NOMO-1 treated with DMSO at 0.1 percent for 48 hours (cell line): ENCODE measurements at regions not wholly inside any gene's neighbourhood (a gene's known extent, or its start where the extent isn't known, plus 50 kb on each side); places are given as distances from the start of the nearest gene placed in this dataset.

Experiments used
- DNase-seq: peaks from one replicate; lab custom pipeline; 2025; ENCODE audit not compliant: unreplicated experiment; lab: John Stamatoyannopoulos, UW

- peak; percentile 52 for DNase-seq
Measured at GRCh38 chr18:2087877-2088673, 483.2 kb downstream of the METTL4 start.

DNA sequence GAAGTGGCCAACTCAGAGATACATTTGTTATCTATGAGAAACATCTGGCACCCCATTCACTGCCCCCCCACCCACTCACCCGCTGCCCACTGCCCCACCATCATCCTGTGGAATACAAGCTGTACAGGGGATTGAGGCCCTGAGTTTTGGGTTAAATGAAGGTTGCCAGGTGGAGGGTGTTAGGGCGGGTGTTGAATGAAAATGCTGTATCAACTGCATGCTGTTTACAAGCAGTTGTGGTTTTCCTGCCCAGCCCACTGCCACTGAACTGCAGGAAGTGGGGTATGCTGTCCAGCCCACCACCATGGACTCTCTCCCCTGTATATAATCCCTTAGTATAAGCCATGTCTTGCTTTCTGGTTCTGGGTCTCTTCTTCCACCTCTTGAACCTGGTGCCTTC lies 481.9 kb downstream of the METTL4 start:
- DNase-seq: no peak

GRCh38 chr18:2091937-2092336 lies 479.4 kb downstream of the METTL4 start:
- no peak for DNase-seq

DNA sequence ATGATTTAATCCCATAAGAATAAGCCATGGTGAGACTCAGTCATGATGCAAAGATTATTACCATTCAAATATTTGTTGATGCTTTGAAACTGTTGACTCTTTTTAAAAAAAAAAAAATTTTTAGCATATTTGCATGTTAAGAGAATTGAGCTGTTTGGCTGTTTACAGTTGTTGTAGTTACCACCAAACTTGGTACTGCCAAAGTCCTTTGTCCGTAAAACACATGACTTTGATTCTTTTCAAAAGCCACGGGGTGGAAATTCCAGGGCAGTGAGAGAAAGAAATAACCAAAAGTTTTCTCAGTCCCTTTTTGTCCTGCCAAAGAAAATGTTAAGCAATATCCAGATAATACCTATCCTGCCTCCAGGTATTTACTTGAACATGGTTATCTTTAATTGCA lies 474.8 kb downstream of the METTL4 start:
- no peak for DNase-seq

DNA sequence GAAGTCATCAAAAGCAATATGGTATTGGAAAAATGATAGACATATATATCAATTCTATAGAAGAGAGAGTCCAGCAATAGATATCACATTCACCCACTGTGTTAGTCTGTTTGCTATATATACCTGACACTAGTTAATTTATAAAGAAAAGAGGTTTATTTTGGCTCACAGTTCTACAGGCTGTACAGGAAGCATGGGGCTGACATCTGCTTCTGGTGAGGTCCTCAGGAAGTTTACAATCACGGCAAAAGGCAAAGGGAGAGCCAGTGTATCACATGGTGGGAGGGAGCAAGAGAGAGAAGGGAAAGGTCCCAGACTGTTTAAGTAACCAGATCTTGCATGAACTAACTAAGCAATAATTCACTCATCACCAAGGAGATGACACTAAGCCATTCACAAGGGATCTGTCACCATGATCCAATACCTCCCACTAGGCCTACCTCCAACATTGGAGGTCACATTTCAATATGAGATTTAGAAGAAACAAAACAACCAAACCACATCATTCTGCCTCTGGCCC lies 470.6 kb downstream of the METTL4 start:
- DNase-seq: no peak

- peak; percentile 53 for DNase-seq
Measured at GRCh38 chr18:2102022-2102421, 469.3 kb downstream of the METTL4 start.

- DNase-seq: no peak
Measured at GRCh38 chr18:2103299-2103698, 468.0 kb downstream of the METTL4 start.

DNA sequence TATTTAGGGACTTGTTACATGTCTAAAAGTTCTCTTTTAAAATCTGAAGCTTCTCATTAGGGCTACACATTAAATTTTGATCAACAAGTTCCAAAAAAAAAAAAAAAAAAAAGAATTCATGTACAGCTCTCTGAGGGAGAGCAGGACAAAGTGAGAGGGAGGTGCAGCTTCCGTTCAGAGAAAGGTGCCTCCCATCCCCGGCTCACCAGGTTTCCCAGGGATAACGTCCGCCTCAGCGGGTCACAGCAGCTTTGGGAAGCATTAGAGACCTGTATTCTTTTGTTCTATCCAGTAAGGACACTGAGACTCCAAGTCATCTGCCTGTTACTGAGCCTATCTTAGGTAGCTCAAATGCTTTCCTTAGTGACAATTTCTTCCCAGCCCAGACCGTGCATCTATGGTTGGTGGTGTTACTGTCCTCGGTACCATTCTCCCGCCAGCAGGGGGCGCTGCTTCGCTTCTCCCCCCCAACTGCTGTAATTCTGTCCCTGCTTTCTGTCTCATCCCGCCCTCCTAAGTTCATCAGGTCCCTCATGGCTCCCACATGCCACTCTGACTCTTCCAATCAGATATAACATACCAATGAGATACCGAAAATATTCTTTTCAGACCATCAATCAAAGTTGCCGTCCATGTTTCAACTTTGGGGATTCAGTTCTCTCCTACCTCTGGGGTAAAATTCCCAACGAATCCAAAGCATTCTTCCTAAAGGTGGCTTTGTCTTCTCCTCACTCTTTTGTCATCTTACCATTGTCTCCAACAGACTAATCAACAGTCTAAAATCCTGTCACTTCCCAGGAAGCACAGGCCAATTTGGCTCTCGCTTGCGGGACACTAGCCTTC lies 466.5 kb downstream of the METTL4 start:
- DNase-seq: peak; percentile 46

GRCh38 chr18:2108591-2108990 lies 462.7 kb downstream of the METTL4 start:
- DNase-seq: no peak

GRCh38 chr18:2111456-2111855 lies 459.8 kb downstream of the METTL4 start:
- DNase-seq: no peak

- no peak for DNase-seq
Measured at GRCh38 chr18:2112435-2113045, 458.8 kb downstream of the METTL4 start.

GRCh38 chr18:2114289-2114688 lies 457.0 kb downstream of the METTL4 start:
- no peak for DNase-seq

- DNase-seq: no peak
Measured at GRCh38 chr18:2114765-2115164, 456.5 kb downstream of the METTL4 start.

GRCh38 chr18:2121224-2121623 lies 450.1 kb downstream of the METTL4 start:
- no peak for DNase-seq

DNA sequence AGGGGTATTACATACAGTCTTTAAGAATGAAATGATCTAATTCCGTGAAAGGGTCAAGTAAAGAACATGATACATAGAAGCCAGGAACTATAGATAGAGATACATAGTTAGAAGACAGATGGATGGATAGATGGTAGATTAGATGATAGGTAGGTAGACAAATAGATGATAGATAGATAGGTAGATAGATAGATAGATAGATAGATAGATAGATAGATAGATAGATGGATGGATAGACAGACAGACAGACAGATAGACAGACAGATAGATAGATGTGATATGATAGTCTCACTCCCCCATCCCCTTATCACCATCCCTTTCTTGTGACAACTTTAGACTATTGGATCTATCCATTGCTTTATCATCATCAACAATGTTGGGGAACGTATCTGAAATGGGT lies 448.2 kb downstream of the METTL4 start:
- no peak for DNase-seq

GRCh38 chr18:2134364-2134763 lies 436.9 kb downstream of the METTL4 start:
- no peak for DNase-seq

- DNase-seq: no peak
Measured at GRCh38 chr18:2135309-2135708, 436.0 kb downstream of the METTL4 start.

GRCh38 chr18:2138552-2138951 lies 432.8 kb downstream of the METTL4 start:
- no peak for DNase-seq

DNA sequence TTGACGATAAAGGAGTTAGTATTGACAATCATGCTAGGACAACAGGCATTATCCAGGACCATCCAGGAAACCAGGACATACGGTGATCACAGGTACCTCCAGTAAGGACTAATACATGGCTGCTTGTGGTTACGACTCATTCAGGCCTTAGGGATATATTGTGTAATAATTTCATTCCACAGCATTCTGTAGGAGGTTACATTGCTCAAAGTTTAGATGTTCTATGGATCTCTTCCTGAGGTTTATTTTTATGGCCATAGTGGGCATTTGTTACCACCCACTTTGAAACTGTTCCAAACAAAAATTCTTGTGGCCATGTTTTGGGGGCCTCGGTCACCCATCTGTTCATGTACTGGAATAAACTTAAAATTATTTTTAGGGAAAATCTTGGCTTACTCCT lies 431.6 kb downstream of the METTL4 start:
- DNase-seq: no peak

- DNase-seq: no peak
Measured at GRCh38 chr18:2143636-2144035, 427.7 kb downstream of the METTL4 start.

GRCh38 chr18:2144811-2145210 lies 426.5 kb downstream of the METTL4 start:
- no peak for DNase-seq

GRCh38 chr18:2146092-2146491 lies 425.2 kb downstream of the METTL4 start:
- no peak for DNase-seq
